ENCODE measurements at regions not wholly inside any gene's neighbourhood (a gene's known extent, or its start where the extent isn't known, plus 50 kb on each side); places are given as distances from the start of the nearest gene placed in this dataset.
"Not testable (repeated sequence)": the region's sequence is repeated elsewhere in the genome, so short reads cannot be mapped to it uniquely, and the experiment has no call there.

DNA sequence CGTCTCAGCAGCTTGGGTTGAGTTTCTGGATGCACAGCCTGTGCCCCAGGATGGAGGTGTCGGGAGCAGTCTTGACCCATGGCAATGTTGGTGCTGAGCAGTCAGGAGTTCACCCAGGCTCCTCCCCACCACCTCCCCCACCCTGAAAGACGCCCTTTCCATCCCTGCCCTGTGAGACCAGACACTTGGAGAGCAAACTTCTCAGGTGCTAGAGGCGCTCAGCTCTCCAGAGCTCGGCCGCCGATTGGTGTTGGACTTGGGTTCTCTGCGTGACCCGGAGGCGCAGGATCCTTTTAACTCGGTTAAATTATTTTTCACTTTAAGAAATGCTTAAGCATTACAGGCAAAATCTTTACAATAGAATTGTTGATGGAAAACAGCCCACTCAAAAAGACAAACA lies 101.5 kb downstream of the NPIPB11 start:
- TF ChIP-seq, protein P1, sequence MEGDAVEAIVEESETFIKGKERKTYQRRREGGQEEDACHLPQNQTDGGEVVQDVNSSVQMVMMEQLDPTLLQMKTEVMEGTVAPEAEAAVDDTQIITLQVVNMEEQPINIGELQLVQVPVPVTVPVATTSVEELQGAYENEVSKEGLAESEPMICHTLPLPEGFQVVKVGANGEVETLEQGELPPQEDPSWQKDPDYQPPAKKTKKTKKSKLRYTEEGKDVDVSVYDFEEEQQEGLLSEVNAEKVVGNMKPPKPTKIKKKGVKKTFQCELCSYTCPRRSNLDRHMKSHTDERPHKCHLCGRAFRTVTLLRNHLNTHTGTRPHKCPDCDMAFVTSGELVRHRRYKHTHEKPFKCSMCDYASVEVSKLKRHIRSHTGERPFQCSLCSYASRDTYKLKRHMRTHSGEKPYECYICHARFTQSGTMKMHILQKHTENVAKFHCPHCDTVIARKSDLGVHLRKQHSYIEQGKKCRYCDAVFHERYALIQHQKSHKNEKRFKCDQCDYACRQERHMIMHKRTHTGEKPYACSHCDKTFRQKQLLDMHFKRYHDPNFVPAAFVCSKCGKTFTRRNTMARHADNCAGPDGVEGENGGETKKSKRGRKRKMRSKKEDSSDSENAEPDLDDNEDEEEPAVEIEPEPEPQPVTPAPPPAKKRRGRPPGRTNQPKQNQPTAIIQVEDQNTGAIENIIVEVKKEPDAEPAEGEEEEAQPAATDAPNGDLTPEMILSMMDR (conservative IDR thresholded peaks at IDR 0.05; ENCODE audit: low read length): not testable (repeated sequence)
- not testable (repeated sequence) for TF ChIP-seq EZH2phosphoT487 (IDR thresholded peaks at IDR 0.05; ENCODE audit: borderline replicate concordance, low read depth, low read length)
